ENCODE measurements at regions not wholly inside any gene's neighbourhood (a gene's known extent, or its start where the extent isn't known, plus 50 kb on each side); places are given as distances from the start of the nearest gene placed in this dataset.
"Not testable (repeated sequence)": the region's sequence is repeated elsewhere in the genome, so short reads cannot be mapped to it uniquely, and the experiment has no call there.

GRCh38 chr6:168240160-168240559 is 79.4 kb downstream of the DACT2 start:
- Histone ChIP-seq H3K27me3 (no peaks in the 10 kb centered on the region), H3K36me3 (no peaks in the 10 kb centered on the region), H3K27ac (no peak overlapping the region), H3K4me1 (ENCODE audit: low read depth) (peaks cover 10% of the 10 kb centered on the region), H3K4me3 (no peak overlapping the region), H3K9me3 (ENCODE audit: low read depth) (no peaks in the 10 kb centered on the region)
- peak in 1 of 2 donors; percentile 36 for DNase-seq (ENCODE audit: low read depth in 1 of 2, low spot score in 1 of 2)
- no peak for TF ChIP-seq CTCF (IDR thresholded peaks at IDR 0.05; ENCODE audit: low read depth, low read length)

GRCh38 chr6:168239044-168239773 is 80.4 kb downstream of the DACT2 start:
- TF ChIP-seq CTCF (IDR thresholded peaks at IDR 0.05; ENCODE audit: low read depth, low read length): no peak
- Histone ChIP-seq H3K36me3 (no peaks in the 10 kb centered on the region), H3K4me3 (no peak overlapping the region), H3K27ac (no peak overlapping the region), H3K27me3 (no peaks in the 10 kb centered on the region), H3K4me1 (ENCODE audit: low read depth) (peaks cover 10% of the 10 kb centered on the region), H3K9me3 (ENCODE audit: low read depth) (no peaks in the 10 kb centered on the region)
- DNase-seq (ENCODE audit: low read depth in 1 of 2, low spot score in 1 of 2): peak in 1 of 2 donors; percentile 83

- Histone ChIP-seq H3K27ac (no peak overlapping the region), H3K4me1 (ENCODE audit: low read depth) (peaks cover 10% of the 10 kb centered on the region), H3K9me3 (ENCODE audit: low read depth) (no peaks in the 10 kb centered on the region)
These were observed 81.2 kb downstream of the DACT2 start for GRCh38 chr6:168238159-168238909.

GRCh38 chr6:168233875-168234213 is 85.7 kb downstream of the DACT2 start:
- not testable (repeated sequence) for H3K9me3 ChIP-seq (ENCODE audit: low read depth); DNase-seq (ENCODE audit: low read depth in 1 of 2, low spot score in 1 of 2); H3K4me3 ChIP-seq; H3K4me1 ChIP-seq (ENCODE audit: low read depth); H3K36me3 ChIP-seq; H3K27ac ChIP-seq; H3K27me3 ChIP-seq

More at GRCh38 chr6:168238159-168238909, 81.2 kb downstream of the DACT2 start:
- TF ChIP-seq CTCF (IDR thresholded peaks at IDR 0.05; ENCODE audit: low read depth, low read length): no peak
- Histone ChIP-seq H3K36me3 (no peaks in the 10 kb centered on the region), H3K4me3 (no peak overlapping the region), H3K27me3 (no peaks in the 10 kb centered on the region)
- peak in 1 of 2 donors; percentile 80 for DNase-seq (ENCODE audit: low read depth in 1 of 2, low spot score in 1 of 2)

GRCh38 chr6:168232989-168233874 is 86.3 kb downstream of the DACT2 start:
- H3K36me3 ChIP-seq: no peaks in the 10 kb centered on the region
- no peaks in the 10 kb centered on the region for H3K27me3 ChIP-seq
- no peak overlapping the region for H3K4me3 ChIP-seq
- H3K27ac ChIP-seq: no peak overlapping the region
- peak; percentile 15 for TF ChIP-seq CTCF (IDR thresholded peaks at IDR 0.05; ENCODE audit: low read depth, low read length)
- no peaks in the 10 kb centered on the region for H3K4me1 ChIP-seq (ENCODE audit: low read depth)
- peak in 1 of 2 donors; percentile 19 for DNase-seq (ENCODE audit: low read depth in 1 of 2, low spot score in 1 of 2)
- H3K9me3 ChIP-seq (ENCODE audit: low read depth): no peaks in the 10 kb centered on the region

Measured in cardiac muscle cell (in vitro differentiated cells and primary cell).